ENCODE measurements at regions not wholly inside any gene's neighbourhood (a gene's known extent, or its start where the extent isn't known, plus 50 kb on each side); places are given as distances from the start of the nearest gene placed in this dataset.

GRCh38 chr12:83801972-83802371, 1110.6 kb downstream of the SLC6A15 start:
- Histone ChIP-seq H3K36me3 (replicated peaks; ENCODE audit: low read depth, low read length) (no peaks in the 10 kb centered on the region), H3K27ac (ENCODE audit: low read length) (no peak overlapping the region), H3K4me1 (ENCODE audit: low read length) (no peaks in the 10 kb centered on the region), H3K4me3 (ENCODE audit: low read length) (no peak overlapping the region), H4K20me1 (ENCODE audit: insufficient read depth, low read length) (no peaks in the 10 kb centered on the region), H3K9ac (ENCODE audit: low read length) (no peak overlapping the region), H3K27me3 (ENCODE audit: low read depth, low read length) (no peaks in the 10 kb centered on the region), H2AFZ (ENCODE audit: low read depth, low read length) (no peak overlapping the region), H3K4me2 (ENCODE audit: low read length) (no peak overlapping the region), H3K79me2 (ENCODE audit: low read length) (no peaks in the 10 kb centered on the region), H3K9me3 (ENCODE audit: insufficient read depth, low read length) (no peaks in the 10 kb centered on the region)
- TF ChIP-seq EZH2phosphoT487 (IDR thresholded peaks at IDR 0.05; ENCODE audit: low read depth) = no peak
- TF ChIP-seq CTCF (IDR thresholded peaks at IDR 0.05; ENCODE audit: low read depth, low read length) = no peak

- Histone ChIP-seq H3K36me3 (replicated peaks; ENCODE audit: low read depth, low read length) (no peaks in the 10 kb centered on the region), H3K4me1 (ENCODE audit: low read length) (no peaks in the 10 kb centered on the region), H3K9me3 (ENCODE audit: insufficient read depth, low read length) (no peaks in the 10 kb centered on the region), H3K79me2 (ENCODE audit: low read length) (no peaks in the 10 kb centered on the region), H4K20me1 (ENCODE audit: insufficient read depth, low read length) (no peaks in the 10 kb centered on the region), H3K4me3 (ENCODE audit: low read length) (no peak overlapping the region), H2AFZ (ENCODE audit: low read depth, low read length) (no peak overlapping the region), H3K4me2 (ENCODE audit: low read length) (no peak overlapping the region), H3K9ac (ENCODE audit: low read length) (no peak overlapping the region), H3K27ac (ENCODE audit: low read length) (no peak overlapping the region), H3K27me3 (ENCODE audit: low read depth, low read length) (no peaks in the 10 kb centered on the region)
- TF ChIP-seq CTCF (IDR thresholded peaks at IDR 0.05; ENCODE audit: low read depth, low read length) (no peak), EZH2phosphoT487 (IDR thresholded peaks at IDR 0.05; ENCODE audit: low read depth) (no peak)
These were observed 1112.6 kb downstream of the SLC6A15 start for GRCh38 chr12:83800022-83800421.

- Histone ChIP-seq H3K4me1 (ENCODE audit: low read length) (no peaks in the 10 kb centered on the region), H4K20me1 (ENCODE audit: insufficient read depth, low read length) (no peaks in the 10 kb centered on the region), H3K9me3 (ENCODE audit: insufficient read depth, low read length) (no peaks in the 10 kb centered on the region), H3K9ac (ENCODE audit: low read length) (no peak overlapping the region), H2AFZ (ENCODE audit: low read depth, low read length) (no peak overlapping the region), H3K36me3 (replicated peaks; ENCODE audit: low read depth, low read length) (no peaks in the 10 kb centered on the region), H3K27ac (ENCODE audit: low read length) (no peak overlapping the region), H3K79me2 (ENCODE audit: low read length) (no peaks in the 10 kb centered on the region), H3K4me2 (ENCODE audit: low read length) (no peak overlapping the region), H3K4me3 (ENCODE audit: low read length) (no peak overlapping the region), H3K27me3 (ENCODE audit: low read depth, low read length) (no peaks in the 10 kb centered on the region)
- TF ChIP-seq CTCF (IDR thresholded peaks at IDR 0.05; ENCODE audit: low read depth, low read length) (no peak), EZH2phosphoT487 (IDR thresholded peaks at IDR 0.05; ENCODE audit: low read depth) (no peak)
These were observed 1109.8 kb downstream of the TMTC2 start for GRCh38 chr12:83796531-83796930.

GRCh38 chr12:83793616-83794015, 1106.9 kb downstream of the TMTC2 start:
- H3K79me2 ChIP-seq (ENCODE audit: low read length) = no peaks in the 10 kb centered on the region
- H3K4me3 ChIP-seq (ENCODE audit: low read length) = no peak overlapping the region
- H3K9me3 ChIP-seq (ENCODE audit: insufficient read depth, low read length) = no peaks in the 10 kb centered on the region
- no peak overlapping the region for H2AFZ ChIP-seq (ENCODE audit: low read depth, low read length)
- TF ChIP-seq CTCF (IDR thresholded peaks at IDR 0.05; ENCODE audit: low read depth, low read length) = no peak
- TF ChIP-seq EZH2phosphoT487 (IDR thresholded peaks at IDR 0.05; ENCODE audit: low read depth) = no peak
- no peak overlapping the region for H3K4me2 ChIP-seq (ENCODE audit: low read length)
- no peak overlapping the region for H3K9ac ChIP-seq (ENCODE audit: low read length)
- H3K27me3 ChIP-seq (ENCODE audit: low read depth, low read length) = no peaks in the 10 kb centered on the region
- H4K20me1 ChIP-seq (ENCODE audit: insufficient read depth, low read length) = no peaks in the 10 kb centered on the region
- no peaks in the 10 kb centered on the region for H3K36me3 ChIP-seq (replicated peaks; ENCODE audit: low read depth, low read length)
- no peak overlapping the region for H3K27ac ChIP-seq (ENCODE audit: low read length)
- H3K4me1 ChIP-seq (ENCODE audit: low read length) = no peaks in the 10 kb centered on the region
